A673 (cell line): ENCODE measurements at regions not wholly inside any gene's neighbourhood (a gene's known extent, or its start where the extent isn't known, plus 50 kb on each side); places are given as distances from the start of the nearest gene placed in this dataset.

Experiments used
- CTCF ChIP-seq: fragments of 300-800, 200-600 bp; sonication (generic); conservative IDR thresholded peaks from 2 replicates; pipeline ENCODE4 v1.5.1; 2017; ENCODE audit warnings: low read depth, mild to moderate bottlenecking, antibody characterized with exemption, low read length, moderate library complexity, mixed read lengths
- EZH2 ChIP-seq: fragments of 200-600 bp; sonication (generic); IDR thresholded peaks from 2 replicates; pipeline ENCODE4 v1.6.1; 2017; ENCODE audit warnings: borderline replicate concordance, low read depth, mild to moderate bottlenecking, mixed read lengths, antibody characterized with exemption, low read length; ENCODE audit not compliant: poor library complexity, severe bottlenecking

- TF ChIP-seq CTCF (no peak), EZH2 (no peak)
These were observed 433.7 kb upstream of the TRIB2 start for GRCh38 chr2:12282780-12283695.
